GM18519 (cell line): ENCODE measurements at regions not wholly inside any gene's neighbourhood (a gene's known extent, or its start where the extent isn't known, plus 50 kb on each side); places are given as distances from the start of the nearest gene placed in this dataset.

Source experiments
- ATAC-seq: cut with Tn5 transposase; IDR thresholded peaks from one replicate; pipeline ENCODE4 v1.9.1; 2021; ENCODE audit warnings: mild to moderate bottlenecking, moderate library complexity; ENCODE audit not compliant: unreplicated experiment, low FRiP score

- ATAC-seq: no peak
These were observed 319.2 kb upstream of the RUNX1 start for GRCh38 chr21:35368326-35368725.

- no peak for ATAC-seq
These were observed 318.5 kb upstream of the RUNX1 start for GRCh38 chr21:35367553-35367952.

DNA sequence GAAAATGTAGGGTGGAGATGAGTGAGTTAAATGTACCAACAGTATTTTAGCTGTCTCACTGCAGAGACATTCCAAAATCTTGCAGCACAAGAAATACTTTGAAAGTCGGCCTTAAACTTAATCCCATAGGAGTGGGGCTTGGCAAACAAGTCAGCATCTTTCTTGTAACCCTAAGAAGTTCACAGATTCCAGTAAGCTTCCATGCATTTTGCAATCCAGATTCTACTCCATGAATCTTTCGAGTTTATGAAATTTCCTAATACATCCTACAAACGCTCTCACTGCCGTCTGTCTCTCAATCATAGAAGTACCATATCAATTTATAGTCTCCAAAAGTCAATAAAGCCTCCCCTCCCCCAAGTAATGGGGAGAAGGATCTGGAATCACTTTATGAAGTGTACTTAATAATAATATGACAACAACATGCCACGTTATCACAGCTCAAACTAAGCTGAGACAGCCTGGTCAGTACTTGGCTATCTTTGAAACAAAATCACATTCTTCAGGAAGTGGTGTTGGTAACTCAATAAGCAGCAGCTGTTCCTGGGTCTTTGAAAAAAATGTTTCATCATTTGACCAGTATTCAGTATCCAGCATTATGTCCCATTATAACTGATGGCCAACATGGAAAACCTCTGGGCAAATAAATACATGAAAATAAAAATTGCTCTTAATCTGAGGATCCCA is 317.4 kb upstream of the RUNX1 start:
- ATAC-seq: no peak

GRCh38 chr21:35363458-35363857 is 314.4 kb upstream of the RUNX1 start:
- no peak for ATAC-seq

DNA sequence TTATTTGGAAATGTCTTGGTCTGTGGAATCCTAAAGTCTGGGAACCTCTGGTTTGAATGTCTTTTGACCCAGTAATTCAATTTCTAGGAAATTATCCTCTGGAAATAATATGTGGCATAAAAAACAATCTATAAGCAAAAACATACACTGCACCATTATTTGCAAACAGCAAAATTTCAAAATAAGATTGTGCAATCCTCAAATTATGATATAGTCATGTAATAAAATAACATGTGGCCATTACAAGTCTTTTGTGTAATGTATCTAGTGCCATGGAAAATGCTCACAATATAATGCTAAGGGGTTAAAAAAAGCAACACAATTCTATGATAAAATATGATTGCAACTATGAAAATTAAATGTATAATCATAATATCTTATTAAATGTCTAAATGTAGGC is 312.9 kb upstream of the RUNX1 start:
- no peak for ATAC-seq

- ATAC-seq: no peak
These were observed 311.9 kb upstream of the RUNX1 start for GRCh38 chr21:35360870-35361570.

GRCh38 chr21:35359076-35359475 is 310.0 kb upstream of the RUNX1 start:
- ATAC-seq: no peak

DNA sequence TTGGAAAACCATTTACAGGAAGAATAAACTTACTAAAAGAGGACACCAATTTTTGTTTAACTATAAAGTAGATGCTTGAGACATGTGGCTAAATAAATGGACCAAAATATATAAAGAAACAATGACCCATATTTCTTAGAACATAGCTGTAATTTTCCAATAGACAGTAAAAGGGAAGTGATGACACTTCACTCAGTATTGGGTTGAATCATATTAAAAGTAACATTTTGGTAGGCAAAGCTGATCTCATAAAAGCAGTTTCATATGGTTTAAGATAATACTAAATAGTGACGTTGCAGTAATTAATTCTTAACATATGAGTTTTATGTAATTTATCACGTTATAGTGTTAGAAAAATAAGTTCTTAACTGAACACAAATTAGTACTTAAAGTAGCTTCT is 308.9 kb upstream of the RUNX1 start:
- no peak for ATAC-seq

- ATAC-seq: no peak
These were observed 308.1 kb upstream of the RUNX1 start for GRCh38 chr21:35357041-35357780.

GRCh38 chr21:35354078-35354477 is 305.0 kb upstream of the RUNX1 start:
- ATAC-seq: no peak

- ATAC-seq: no peak
These were observed 303.7 kb upstream of the RUNX1 start for GRCh38 chr21:35352793-35353192.

DNA sequence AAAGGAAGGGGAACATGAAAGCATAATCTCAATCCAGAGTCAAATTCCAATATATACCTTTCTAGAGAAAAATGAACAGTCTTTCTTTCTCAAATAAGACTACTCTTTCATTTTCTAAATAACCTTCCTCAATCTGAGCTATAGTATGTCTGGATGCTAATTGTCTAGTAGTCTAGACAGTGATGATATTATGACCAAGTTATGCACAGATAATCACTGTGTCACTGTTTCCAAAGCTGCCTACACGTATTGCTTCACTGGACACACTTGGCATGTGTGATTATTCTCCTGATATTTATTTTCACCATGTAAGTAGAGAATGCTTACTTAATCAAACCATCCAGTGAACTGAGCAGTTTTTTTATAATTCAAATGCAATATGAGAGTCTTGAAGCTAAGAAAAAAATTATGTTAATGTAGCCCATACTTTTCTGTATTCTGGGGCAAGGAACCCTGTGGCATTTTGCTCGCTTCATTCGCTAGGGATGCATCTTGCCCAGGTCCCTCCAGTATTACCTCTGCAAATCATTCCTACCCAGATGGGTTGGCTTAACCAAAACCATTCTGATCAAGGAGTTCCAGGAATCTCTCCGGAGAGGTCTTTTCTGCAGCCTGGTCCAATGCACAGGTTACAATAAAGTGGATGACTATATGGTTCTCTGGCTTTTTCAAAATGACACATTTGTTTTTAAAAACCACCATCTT is 303.1 kb upstream of the RUNX1 start:
- ATAC-seq: no peak

DNA sequence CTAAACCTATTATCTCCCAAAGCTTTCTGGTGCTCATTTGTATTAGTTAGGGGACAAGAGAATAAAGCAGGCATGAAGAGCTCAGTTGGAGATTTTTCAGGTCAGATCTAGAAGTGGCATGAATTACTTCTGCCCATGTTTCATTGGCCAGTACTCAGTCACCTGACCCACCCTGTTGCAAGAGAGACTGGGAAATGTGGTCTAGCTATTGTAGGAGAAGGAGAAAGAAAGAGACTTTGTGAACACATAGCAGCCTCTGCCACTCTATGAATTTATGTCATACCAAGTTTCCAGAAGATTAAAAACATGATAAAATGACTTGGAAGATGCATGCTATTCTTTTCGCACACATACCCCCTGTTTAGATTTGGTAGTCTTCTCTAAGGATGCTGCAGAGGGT is 302.3 kb upstream of the RUNX1 start:
- no peak for ATAC-seq

DNA sequence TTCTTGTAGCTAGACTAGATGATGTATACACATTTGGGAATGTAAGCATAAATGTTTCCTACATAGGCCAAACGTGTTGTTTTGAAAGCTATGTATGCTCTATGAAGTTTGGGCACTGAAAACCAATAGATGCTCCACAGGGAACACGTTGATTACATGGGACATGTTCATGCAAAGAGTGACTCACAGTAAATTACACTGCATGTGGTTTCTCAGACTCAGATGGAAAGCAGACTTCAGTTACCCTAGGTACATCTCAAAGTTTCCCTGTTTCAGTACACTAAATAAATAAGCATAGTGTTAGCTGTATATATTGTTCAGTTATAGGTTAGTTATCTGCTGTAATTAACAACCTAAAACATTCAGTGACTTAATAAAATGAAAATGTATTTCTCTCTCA is 301.9 kb upstream of the RUNX1 start:
- no peak for ATAC-seq

DNA sequence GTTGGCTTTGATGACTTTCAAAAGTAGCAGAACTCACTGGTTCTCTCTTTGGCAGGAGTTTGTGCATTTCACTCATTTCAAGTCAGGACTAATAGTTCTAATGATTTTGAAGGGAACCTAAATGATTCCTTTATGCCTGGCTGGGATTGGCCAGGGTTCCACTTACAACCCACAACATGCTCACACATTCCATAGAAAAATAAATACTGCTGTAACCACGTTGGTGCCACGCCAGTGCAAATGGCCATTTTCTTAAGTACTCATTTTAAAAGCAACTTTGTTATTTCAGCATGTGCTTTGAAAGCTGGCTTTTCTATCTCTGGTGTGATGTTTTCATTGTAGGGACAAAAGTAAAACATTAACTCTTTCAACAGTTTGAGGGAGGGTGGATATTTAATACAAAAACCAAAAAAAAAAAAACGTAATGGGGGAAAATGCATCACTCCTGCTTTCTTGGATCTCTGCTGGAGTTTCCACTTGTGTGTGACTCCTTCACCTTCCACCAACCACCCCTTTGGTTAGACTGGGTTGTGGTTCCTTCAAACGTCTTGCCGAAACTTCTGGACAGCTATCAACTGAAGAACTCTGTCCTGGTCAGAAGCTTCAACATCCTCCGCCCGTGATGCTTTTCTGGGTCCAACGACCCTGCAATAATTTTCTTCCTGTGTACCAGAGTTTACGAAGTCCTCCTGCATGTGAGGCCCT is 300.4 kb upstream of the RUNX1 start:
- ATAC-seq: no peak

DNA sequence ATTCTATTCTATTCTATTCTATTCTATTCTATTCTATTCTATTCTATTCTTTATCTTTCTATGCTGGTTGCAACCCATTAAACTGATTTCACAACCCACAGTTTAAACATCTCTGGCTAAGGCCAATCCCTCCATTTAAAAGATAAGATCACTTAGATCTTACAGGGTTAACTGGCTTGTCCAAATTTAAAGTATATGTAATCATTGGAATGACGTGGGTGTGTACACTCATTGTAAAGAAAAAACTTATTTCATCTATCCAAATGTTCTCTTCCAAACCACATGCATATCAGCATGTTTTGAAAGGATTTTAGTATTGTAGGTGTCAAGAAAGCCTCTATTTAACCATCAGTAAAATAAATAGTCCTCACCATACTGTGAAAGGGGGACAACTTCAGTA is 299.6 kb upstream of the RUNX1 start:
- ATAC-seq: no peak

DNA sequence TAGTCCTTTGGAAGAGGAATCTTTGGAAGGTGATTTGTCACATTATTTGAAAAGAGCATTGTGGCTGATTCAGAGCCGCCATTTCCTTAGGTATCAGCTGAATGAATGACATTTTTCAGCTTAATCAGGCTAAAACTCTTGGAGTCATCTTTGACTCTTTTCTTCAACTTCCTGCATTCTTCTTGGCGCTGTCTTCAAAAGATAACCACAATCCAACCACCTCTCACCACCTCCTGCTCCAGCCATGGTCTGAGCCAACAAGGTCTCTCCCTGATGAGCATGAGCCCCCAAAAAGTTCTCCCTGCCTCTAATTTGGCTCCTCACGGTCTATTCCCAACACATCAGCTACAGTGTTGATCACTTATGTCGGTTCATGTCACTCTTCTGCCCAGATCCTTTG is 297.6 kb upstream of the RUNX1 start:
- ATAC-seq: no peak

GRCh38 chr21:35345954-35346353 is 296.9 kb upstream of the RUNX1 start:
- no peak for ATAC-seq

GRCh38 chr21:35344582-35344981 is 295.5 kb upstream of the RUNX1 start:
- no peak for ATAC-seq

GRCh38 chr21:35343046-35343819 is 294.1 kb upstream of the RUNX1 start:
- no peak for ATAC-seq
